ENCODE measurements at regions not wholly inside any gene's neighbourhood (a gene's known extent, or its start where the extent isn't known, plus 50 kb on each side); places are given as distances from the start of the nearest gene placed in this dataset.
"Not testable (repeated sequence)": the region's sequence is repeated elsewhere in the genome, so short reads cannot be mapped to it uniquely, and the experiment has no call there.

DNA sequence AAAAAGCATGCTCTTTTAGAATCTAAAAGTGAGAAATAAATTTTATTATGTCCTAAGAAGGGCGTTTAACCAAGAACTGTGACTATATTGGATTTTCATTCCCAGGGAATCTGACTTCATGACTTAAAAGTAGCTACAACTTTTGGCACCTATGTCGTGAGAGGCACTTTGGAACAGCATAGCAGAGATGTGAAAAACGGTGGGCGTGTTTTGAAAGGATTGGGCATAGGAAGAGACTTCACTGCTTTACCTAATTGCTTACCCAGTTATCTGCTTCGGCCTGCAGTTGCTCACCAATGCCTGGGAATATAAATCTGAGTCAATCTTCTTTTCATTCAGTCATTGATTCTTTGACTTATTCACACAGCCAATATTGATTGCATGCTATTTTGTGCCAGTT is 363.4 kb downstream of the DNAH5 start:
- H3K27ac Mint-ChIP-seq, result no peak overlapping the region
- no peak overlapping the region for H3K4me3 Mint-ChIP-seq
- no peaks in the 10 kb centered on the region for H3K4me1 Mint-ChIP-seq
- no peaks in the 10 kb centered on the region for H3K27me3 Mint-ChIP-seq
- H3K9me3 Mint-ChIP-seq, result peaks cover 0 to 4% (median 2%) of the 10 kb centered on the region in 3 donors
- no peaks in the 10 kb centered on the region for H3K36me3 Mint-ChIP-seq

DNA sequence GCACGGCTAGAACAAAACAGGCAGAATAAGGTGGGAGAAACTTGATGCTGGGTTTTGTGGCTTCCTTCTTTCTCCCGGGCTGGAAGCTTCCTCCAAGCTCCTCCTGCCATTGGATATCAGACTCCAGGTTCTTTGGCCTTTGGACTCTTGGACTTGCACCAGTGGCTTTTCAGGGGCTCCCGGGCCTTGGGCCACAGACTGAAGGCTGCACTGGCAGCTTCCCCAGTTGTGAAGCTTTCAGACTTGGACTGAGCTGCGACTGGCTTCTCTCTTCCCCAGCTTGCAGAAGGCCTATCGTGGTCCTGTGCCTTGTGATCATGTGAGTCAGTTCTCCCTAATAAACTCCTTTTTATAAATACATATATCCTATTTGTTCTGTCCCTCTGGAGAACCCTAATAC is 364.4 kb downstream of the DNAH5 start:
- Mint-ChIP-seq H3K4me1 (no peaks in the 10 kb centered on the region), H3K4me3 (no peak overlapping the region), H3K27me3 (no peaks in the 10 kb centered on the region), H3K36me3 (no peaks in the 10 kb centered on the region), H3K9me3 (peaks cover 0 to 4% (median 2%) of the 10 kb centered on the region in 3 donors), H3K27ac (no peak overlapping the region)

DNA sequence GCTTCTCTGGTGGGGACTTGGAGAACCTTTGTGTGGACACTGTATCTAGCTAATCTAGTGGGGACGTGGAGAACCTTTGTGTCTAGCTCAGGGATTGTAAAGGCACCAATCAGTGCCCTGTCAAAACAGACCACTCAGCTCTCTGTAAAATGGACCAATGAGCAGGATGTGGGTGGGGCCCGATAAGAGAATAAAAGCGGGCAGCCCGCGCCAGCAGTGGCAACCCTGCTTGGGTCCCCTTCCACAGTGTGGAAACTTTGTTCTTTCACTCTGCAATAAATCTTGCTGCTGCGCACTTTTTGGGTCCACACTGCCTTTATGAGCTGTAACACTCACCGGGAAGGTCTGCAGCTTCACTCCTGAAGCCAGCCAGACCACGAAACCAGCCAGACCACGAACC is 365.4 kb downstream of the DNAH5 start:
- not testable (repeated sequence) for H3K4me3 Mint-ChIP-seq, H3K36me3 Mint-ChIP-seq, H3K9me3 Mint-ChIP-seq, H3K4me1 Mint-ChIP-seq, H3K27ac Mint-ChIP-seq, H3K27me3 Mint-ChIP-seq

DNA sequence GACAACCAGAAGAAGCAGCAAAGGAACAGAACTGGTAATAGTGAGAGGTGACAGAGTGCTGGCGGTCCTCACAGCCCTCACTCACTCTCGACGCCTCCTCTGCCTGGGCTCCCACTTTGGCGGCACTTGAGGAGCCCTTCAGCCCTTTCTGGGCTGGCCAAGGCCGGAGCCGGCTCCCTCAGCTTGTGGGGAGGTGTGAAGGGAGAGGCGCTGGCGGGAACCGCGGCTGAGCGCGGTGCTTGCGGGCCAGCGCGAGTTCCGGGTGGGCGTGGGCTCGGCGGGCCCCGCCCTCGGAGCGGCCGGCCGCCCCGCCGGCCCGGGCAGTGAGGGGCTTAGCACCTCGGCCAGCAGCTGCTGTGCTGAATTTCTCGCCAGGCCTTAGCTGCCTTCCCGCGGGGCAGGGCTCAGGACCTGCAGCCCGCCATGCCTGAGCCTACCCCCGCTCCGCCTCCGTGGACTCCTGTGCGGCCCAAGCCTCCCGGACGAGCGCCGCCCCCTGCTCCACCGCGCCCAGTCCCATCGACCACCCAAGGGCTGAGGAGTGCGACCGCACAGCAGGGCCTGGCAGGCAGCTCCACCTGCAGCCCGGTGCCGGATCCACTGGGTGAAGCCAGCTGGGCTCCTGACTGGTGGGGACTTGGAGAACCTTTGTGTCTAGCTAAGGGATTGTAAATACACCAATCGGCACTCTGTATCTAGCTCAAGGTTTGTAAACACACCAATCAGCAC is 366.0 kb downstream of the DNAH5 start:
- H3K9me3 Mint-ChIP-seq, H3K27me3 Mint-ChIP-seq, H3K4me3 Mint-ChIP-seq, H3K4me1 Mint-ChIP-seq, H3K36me3 Mint-ChIP-seq, H3K27ac Mint-ChIP-seq: not testable (repeated sequence)

DNA sequence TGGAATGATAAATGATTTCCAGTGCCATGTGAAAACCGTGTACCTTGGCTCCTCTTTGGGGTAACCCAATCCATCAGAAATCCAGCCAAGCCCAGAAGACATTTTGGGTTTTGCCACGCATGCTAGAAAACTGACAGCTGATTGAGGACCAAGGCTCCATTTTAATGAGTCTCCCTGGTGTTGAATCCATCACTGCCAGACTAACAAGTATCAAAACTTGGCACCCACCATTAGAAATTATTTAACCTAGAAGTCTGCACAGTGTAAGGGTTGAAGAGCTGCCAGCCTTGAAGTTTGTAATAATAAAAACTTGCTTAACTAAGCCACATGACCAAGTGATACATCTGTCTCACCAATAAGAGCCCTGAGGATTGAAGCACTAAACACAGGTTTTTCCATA is 369.9 kb downstream of the DNAH5 start:
- H3K9me3 Mint-ChIP-seq, result peaks cover 0 to 7% (median 2%) of the 10 kb centered on the region in 3 donors
- H3K4me1 Mint-ChIP-seq, result no peaks in the 10 kb centered on the region
- H3K4me3 Mint-ChIP-seq, result no peak overlapping the region
- H3K36me3 Mint-ChIP-seq, result no peaks in the 10 kb centered on the region
- H3K27me3 Mint-ChIP-seq, result no peaks in the 10 kb centered on the region
- no peak overlapping the region for H3K27ac Mint-ChIP-seq

DNA sequence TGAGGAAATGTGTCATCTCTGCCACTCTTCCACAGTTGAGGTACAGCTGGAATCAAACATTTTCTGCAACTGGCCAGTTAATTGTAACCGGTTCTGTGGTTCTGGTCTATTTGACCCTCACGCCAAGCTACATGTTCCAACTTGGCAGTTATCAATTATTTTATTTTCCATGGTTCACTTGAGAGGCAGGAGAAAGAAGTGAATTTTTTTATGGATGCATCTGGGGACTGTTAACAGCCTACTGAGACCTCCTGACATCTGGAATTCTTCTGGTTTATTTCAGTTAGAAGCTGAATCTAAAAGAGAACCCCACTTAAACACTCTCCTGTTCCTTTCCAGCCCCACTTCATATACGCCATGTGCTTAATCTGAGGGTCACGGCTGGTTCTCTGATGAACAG is 372.3 kb downstream of the DNAH5 start:
- H3K9me3 Mint-ChIP-seq, result peaks cover 0 to 5% (median 3%) of the 10 kb centered on the region in 3 donors
- no peaks in the 10 kb centered on the region for H3K4me1 Mint-ChIP-seq
- no peaks in the 10 kb centered on the region for H3K36me3 Mint-ChIP-seq

DNA sequence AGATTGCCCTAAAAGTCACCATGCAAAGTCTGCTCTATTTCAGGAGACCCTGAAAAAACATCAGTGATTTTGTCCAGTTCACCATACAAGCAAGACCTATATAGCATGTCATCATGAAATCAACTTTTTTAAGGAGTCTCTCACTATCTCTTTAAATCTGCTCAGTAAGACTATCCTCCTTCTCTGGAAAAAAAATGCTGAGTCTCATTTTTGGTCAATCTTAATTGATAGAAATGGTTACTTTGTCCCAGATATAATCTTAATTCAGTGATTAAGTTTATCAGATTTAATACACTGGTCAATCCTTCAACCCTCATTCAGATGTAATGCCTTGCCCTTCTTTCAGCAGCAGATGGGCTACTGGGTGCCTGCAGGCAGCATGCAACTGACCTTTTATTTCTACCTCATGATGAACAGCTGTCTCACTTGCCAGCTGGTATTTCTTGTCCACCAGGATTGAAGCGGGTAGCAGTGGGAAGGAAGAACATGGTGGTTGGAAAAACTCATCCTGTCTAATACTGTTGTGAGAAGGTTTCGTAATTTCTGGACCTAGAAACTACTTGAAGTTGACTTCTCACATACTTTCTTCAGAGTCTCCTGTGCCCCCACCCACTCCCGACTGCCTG is 375.3 kb downstream of the DNAH5 start:
- Mint-ChIP-seq H3K4me1 (no peaks in the 10 kb centered on the region), H3K27me3 (no peaks in the 10 kb centered on the region), H3K27ac (no peak overlapping the region), H3K36me3 (no peaks in the 10 kb centered on the region), H3K4me3 (no peak overlapping the region), H3K9me3 (peaks cover 0 to 8% (median 7%) of the 10 kb centered on the region in 3 donors)

More for the DNA sequence above, 372.3 kb downstream of the DNAH5 start:
- H3K4me3 Mint-ChIP-seq, result no peak overlapping the region
- no peaks in the 10 kb centered on the region for H3K27me3 Mint-ChIP-seq
- H3K27ac Mint-ChIP-seq, result no peak overlapping the region

DNA sequence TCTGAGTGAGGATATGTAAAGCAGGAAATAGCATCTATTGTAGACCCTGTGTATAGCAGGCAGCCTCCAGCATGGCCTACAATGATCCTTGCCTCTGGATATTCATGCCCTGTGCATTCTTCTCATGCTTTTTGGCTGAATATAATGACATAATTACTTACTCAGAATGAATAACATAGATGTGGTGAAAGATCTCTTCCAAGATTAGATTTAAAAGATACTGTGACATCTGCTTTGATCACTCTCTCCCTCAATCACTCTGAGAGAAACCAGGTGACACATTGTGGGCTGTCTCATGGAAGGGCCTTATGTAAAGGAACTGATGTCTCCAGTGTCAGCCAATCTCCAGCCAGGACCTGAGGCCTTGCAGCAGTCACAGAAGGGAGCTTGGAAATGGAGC is 376.7 kb downstream of the DNAH5 start:
- H3K27me3 Mint-ChIP-seq, result no peaks in the 10 kb centered on the region
- no peak overlapping the region for H3K27ac Mint-ChIP-seq
- no peaks in the 10 kb centered on the region for H3K4me1 Mint-ChIP-seq
- no peak overlapping the region for H3K4me3 Mint-ChIP-seq
- peaks cover 5 to 8% (median 8%) of the 10 kb centered on the region in 3 donors for H3K9me3 Mint-ChIP-seq
- no peaks in the 10 kb centered on the region for H3K36me3 Mint-ChIP-seq

DNA sequence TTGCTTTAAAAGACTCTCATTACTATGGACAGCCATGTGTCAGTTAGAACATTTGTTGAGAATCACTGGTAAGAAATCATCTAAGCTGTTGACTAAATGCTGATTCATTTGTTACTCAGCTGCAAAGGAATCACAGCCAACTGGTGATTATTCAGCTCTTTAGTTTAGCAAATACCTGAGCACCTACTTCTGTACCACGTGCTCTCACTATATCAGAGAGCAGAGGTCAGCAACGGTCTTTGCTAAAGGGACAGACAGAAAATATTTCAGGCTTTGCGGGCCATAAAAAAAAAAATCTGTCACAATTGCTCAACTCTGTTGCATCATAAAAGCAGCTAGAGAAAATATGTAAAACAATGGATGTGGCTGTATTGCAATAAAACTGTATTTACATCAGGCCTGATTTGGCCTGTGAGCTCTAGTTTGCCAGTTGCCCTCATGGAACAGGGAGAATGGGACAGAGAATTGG is 377.6 kb downstream of the DNAH5 start:
- Mint-ChIP-seq H3K36me3 (no peaks in the 10 kb centered on the region), H3K4me3 (no peak overlapping the region), H3K9me3 (peaks cover 5 to 8% (median 8%) of the 10 kb centered on the region in 3 donors), H3K4me1 (no peaks in the 10 kb centered on the region), H3K27ac (no peak overlapping the region), H3K27me3 (no peaks in the 10 kb centered on the region)

DNA sequence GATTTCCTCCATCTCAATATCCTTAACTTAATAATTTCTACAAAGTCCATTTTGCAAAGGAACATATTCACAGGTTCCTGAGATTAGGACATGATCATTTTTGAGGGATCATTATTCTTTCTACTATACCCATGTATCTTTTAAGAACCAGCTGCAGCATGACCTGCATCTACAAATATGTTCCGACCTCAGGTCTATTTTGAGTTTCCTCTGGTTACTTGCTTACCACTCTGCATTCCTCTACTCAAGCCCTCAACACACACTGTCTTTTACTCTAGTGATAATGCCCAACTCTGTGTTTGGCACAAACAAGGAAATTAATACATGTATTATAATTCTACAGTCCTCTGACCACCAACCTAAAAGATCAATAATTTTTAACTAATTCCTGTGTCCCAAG is 386.1 kb downstream of the DNAH5 start:
- H3K4me1 Mint-ChIP-seq, result no peaks in the 10 kb centered on the region
- no peak overlapping the region for H3K27ac Mint-ChIP-seq
- peaks cover 6 to 21% (median 10%) of the 10 kb centered on the region in 3 donors for H3K9me3 Mint-ChIP-seq
- no peak overlapping the region for H3K4me3 Mint-ChIP-seq
- H3K27me3 Mint-ChIP-seq, result no peaks in the 10 kb centered on the region
- H3K36me3 Mint-ChIP-seq, result no peaks in the 10 kb centered on the region

DNA sequence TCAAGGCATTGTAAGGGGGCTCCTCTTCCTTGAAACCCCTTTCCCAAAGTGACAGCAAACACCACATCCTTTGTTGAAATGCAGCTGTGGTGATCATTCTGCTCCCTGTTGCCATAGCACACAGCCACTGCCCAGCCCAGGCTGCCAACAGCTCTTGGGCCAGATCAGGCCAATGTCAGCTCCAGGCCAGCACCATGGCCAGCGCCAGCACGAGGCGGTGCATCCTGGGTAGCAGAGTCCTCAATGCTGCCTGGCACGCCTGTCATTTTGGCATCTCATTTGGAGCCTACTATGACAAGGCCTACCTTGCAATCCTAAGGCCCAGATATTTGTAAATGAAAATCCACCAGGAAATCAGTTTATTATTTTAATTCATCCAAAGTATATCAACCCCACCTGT is 390.6 kb downstream of the DNAH5 start:
- Mint-ChIP-seq H3K36me3 (peaks cover 2% of the 10 kb centered on the region), H3K4me1 (no peaks in the 10 kb centered on the region), H3K27me3 (no peaks in the 10 kb centered on the region), H3K4me3 (no peak overlapping the region), H3K9me3 (peaks cover 5 to 13% (median 6%) of the 10 kb centered on the region in 3 donors), H3K27ac (no peak overlapping the region)

DNA sequence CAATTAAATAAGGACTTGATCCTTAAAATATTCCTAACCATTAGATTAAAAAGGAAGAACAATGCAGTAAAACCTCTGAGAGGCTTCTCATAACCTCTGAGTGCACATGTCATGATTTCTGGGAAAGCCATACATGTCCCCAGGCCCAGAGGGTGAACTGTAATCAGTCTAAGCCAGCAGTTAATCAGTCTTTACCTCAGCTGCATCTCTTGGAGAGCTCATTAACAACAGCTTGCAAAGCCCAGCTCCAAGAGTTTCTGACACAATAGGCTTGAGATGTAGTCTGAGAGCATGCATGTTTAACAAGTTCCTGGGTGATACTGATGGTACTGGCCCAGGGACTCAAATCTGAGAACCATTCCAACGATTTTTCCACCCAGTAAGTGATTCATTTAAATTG is 392.1 kb downstream of the DNAH5 start:
- Mint-ChIP-seq H3K27ac (no peak overlapping the region), H3K9me3 (peaks cover 2 to 5% (median 4%) of the 10 kb centered on the region in 3 donors), H3K4me3 (no peak overlapping the region), H3K4me1 (no peaks in the 10 kb centered on the region), H3K27me3 (no peaks in the 10 kb centered on the region), H3K36me3 (peaks cover 2% of the 10 kb centered on the region)

DNA sequence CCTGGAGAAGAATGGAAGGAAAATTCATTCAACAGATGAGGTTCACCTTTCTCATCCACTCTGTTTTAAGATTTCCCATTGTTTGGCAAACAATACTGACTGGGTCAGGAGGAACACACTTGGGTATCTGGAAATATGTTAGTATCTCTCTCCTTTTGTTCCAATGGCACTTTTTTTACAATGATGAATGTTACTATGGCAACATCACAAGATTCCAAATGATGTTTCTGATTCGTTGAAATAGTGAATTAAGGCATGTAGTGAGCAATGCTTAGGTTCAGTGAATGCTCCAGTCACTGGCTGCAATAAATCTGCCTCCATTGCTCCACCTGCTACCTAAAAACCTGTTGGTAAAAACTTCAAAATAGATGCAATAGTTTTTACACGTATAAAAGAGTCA is 392.8 kb downstream of the DNAH5 start:
- H3K27ac Mint-ChIP-seq, result no peak overlapping the region

DNA sequence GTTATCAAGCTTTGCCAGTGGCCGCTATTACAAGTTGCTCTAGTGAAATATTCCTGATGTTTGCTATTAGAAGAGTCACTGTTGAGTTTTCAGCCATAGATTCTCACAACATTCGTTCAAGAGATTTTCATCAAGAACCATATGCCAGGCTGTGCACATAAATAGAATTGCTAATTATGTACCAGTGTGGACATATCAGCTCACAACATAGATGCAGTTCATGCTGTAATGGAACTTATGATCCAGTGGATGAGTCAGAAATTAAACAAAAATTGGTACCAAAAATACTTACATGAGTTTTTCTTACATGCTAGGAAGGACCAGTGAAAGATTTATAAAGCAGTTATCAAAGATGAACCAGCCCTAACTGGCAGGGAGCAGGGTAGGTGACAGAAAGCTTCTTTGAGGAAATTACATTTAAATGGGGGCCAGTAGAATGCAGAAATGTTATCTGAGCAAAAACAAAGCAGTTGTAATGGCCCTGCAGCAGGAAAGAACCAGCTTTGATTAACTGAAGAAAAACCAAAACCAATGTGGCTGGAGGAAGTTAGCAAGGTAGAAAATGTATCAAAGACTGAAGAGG is 404.2 kb downstream of the DNAH5 start:
- no peaks in the 10 kb centered on the region for H3K36me3 Mint-ChIP-seq
- no peaks in the 10 kb centered on the region for H3K27me3 Mint-ChIP-seq
- no peak overlapping the region for H3K4me3 Mint-ChIP-seq

More for the DNA sequence above, 392.8 kb downstream of the DNAH5 start:
- Mint-ChIP-seq H3K27me3 (no peaks in the 10 kb centered on the region), H3K4me1 (no peaks in the 10 kb centered on the region), H3K9me3 (peaks cover 0 to 5% (median 0%) of the 10 kb centered on the region in 3 donors), H3K36me3 (peaks cover 2% of the 10 kb centered on the region), H3K4me3 (no peak overlapping the region)

DNA sequence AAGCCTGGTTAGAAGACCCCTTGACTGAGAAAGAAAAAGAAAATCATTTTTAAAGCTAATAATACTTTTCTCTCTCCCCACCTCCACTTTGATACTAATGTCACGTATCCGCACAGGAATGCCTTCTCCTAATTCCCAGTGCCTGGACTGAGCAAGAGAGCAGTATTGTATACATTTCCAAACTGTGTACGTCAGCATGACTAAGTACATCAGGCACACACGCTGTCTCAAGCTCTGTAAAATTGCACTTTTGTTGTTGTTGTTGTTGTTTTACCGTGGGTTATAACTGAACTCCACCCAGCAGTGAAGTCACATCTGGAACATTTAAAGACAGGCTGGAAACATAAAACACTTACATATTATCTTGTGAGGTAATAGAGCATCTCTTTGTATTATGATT is 407.6 kb downstream of the DNAH5 start:
- no peaks in the 10 kb centered on the region for H3K27me3 Mint-ChIP-seq
- no peaks in the 10 kb centered on the region for H3K4me1 Mint-ChIP-seq
- H3K9me3 Mint-ChIP-seq, result peaks cover 0 to 13% (median 2%) of the 10 kb centered on the region in 3 donors
- no peak overlapping the region for H3K4me3 Mint-ChIP-seq
- no peaks in the 10 kb centered on the region for H3K36me3 Mint-ChIP-seq
- H3K27ac Mint-ChIP-seq, result no peak overlapping the region

More for the DNA sequence above, 404.2 kb downstream of the DNAH5 start:
- peaks cover 3 to 22% (median 4%) of the 10 kb centered on the region in 3 donors for H3K9me3 Mint-ChIP-seq
- no peaks in the 10 kb centered on the region for H3K4me1 Mint-ChIP-seq
- no peak overlapping the region for H3K27ac Mint-ChIP-seq

DNA sequence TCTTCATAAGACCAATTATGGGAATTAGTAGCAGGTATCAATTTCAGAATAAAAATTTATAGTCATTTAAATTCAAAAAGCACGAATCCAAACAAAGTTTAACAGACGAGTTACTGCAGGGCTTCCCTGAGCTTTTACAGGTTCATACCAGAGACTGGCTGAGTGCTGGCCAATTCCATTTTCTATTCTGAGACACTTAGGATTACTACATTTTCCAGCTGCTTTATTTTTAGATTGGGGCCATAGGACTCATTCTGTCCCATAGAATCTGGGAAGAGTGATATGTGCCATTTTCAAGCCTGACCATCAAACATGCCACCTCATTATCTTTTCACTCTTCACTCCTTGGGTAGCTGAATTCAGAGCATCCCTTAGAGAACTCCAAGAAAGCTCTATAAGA is 410.7 kb downstream of the DNAH5 start:
- Mint-ChIP-seq H3K27me3 (no peaks in the 10 kb centered on the region), H3K4me1 (no peaks in the 10 kb centered on the region), H3K9me3 (peaks cover 0 to 12% (median 2%) of the 10 kb centered on the region in 3 donors)

More for the DNA sequence above, 410.7 kb downstream of the DNAH5 start:
- H3K27ac Mint-ChIP-seq, result no peak overlapping the region
- no peak overlapping the region for H3K4me3 Mint-ChIP-seq
- H3K36me3 Mint-ChIP-seq, result no peaks in the 10 kb centered on the region

Data from IgD-negative memory B cell (primary cell).